DND-41 (cell line): ENCODE measurements at regions not wholly inside any gene's neighbourhood (a gene's known extent, or its start where the extent isn't known, plus 50 kb on each side); places are given as distances from the start of the nearest gene placed in this dataset.

ENCODE experiments used
- ATAC-seq: fragments of 200-7000 bp; cut with Tn5 transposase; 3 replicates; pipeline ENCODE4 v1.9.1; 2021; ENCODE audit warnings: low read depth; ENCODE audit not compliant: insufficient read depth
- DNase-seq: peaks from one replicate; pipeline ENCODE4 v3.0.0-alpha.2; 2020
- H2AFZ ChIP-seq: 2 replicates; pipeline ENCODE4 v1.6.0; 2012; ENCODE audit warnings: low read depth, low read length
- H3K27ac ChIP-seq: 2 replicates; pipeline ENCODE4 v1.5.1; 2012; ENCODE audit warnings: low read length, inconsistent platforms
- H3K27me3 ChIP-seq: fragments of 200-600 bp; sonication (generic); 2 replicates; pipeline ENCODE4 v1.6.0; 2012; ENCODE audit warnings: low read length, mild to moderate bottlenecking, inconsistent platforms; ENCODE audit not compliant: insufficient read depth, poor library complexity
- H3K36me3 ChIP-seq: 2 replicates; pipeline ENCODE4 v1.5.1; 2012; ENCODE audit warnings: low read length, inconsistent platforms; ENCODE audit not compliant: insufficient read depth
- H3K4me1 ChIP-seq: 2 replicates; pipeline ENCODE4 v1.5.1; 2012; ENCODE audit warnings: mild to moderate bottlenecking, low read length; ENCODE audit not compliant: insufficient read depth
- H3K4me2 ChIP-seq: 2 replicates; pipeline ENCODE4 v1.6.0; 2012; ENCODE audit warnings: mild to moderate bottlenecking, moderate library complexity, low read length, inconsistent platforms; ENCODE audit not compliant: insufficient read depth
- H3K4me3 ChIP-seq, 2 experiments: fragments of 200-600 bp in 1 of 2; shearing (Covaris generic) in 1 of 2; 2 replicates each; pipeline ENCODE4 v1.5.1; 2012 to 2016; ENCODE audit warnings: inconsistent platforms in 2 of 2, low read length in 2 of 2, mild to moderate bottlenecking in 2 of 2, low read depth in 1 of 2, moderate library complexity in 1 of 2
- H3K79me2 ChIP-seq: 2 replicates; pipeline ENCODE4 v1.6.0; 2012; ENCODE audit warnings: low read length, inconsistent platforms; ENCODE audit not compliant: insufficient read depth
- H3K9ac ChIP-seq: 2 replicates; pipeline ENCODE4 v1.6.0; 2012; ENCODE audit warnings: low read depth, mild to moderate bottlenecking, inconsistent platforms, low read length, moderate library complexity
- H3K9me3 ChIP-seq: 2 replicates; pipeline ENCODE4 v1.5.1; 2012; ENCODE audit warnings: low read length, moderate library complexity, mild to moderate bottlenecking, inconsistent platforms; ENCODE audit not compliant: insufficient read depth, severe bottlenecking
- H4K20me1 ChIP-seq: 2 replicates; pipeline ENCODE4 v1.6.0; 2012; ENCODE audit warnings: low read length; ENCODE audit not compliant: insufficient read depth
- EZH2 ChIP-seq: IDR thresholded peaks from 3 replicates; pipeline ENCODE4 v1.6.1; 2012; ENCODE audit warnings: borderline replicate concordance, low read depth, mild to moderate bottlenecking, moderate library complexity, low read length, inconsistent platforms; ENCODE audit not compliant: severe bottlenecking
- TF ChIP-seq, protein P1 (sequence below): IDR thresholded peaks from 2 replicates; pipeline ENCODE4 v1.5.1; 2012; ENCODE audit warnings: borderline replicate concordance, low read length, moderate library complexity, mild to moderate bottlenecking; ENCODE audit not compliant: poor library complexity, severe bottlenecking; ENCODE audit errors: extremely low read depth

DNA sequence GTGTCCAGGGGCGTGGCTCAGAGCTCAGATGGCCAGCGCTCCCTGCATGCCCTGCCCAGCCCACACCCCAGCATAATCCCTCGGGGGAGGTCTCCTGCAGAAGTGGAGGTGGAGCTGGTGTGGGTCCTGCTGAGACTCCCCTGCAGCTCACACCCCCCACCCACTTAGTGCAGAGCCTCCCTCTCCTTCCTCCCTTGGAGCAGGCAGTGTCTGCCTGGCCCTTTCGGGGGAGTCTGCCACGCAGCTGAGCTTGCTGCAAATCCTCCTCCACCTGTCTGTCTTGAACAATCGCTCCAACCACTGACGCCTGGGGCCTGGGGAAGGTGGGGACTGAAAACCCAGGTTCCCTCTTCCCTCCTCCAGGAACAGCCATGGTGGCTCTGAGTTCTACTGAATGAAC is 219.7 kb upstream of the PPP2R2D start:
- no peaks in the 10 kb centered on the region for H3K79me2 ChIP-seq
- no peaks in the 10 kb centered on the region for H3K27me3 ChIP-seq
- no peak overlapping the region for H3K4me3 ChIP-seq
- H4K20me1 ChIP-seq: no peaks in the 10 kb centered on the region; the same call in 1 of the 2 replicates
- no peaks in the 10 kb centered on the region for H3K36me3 ChIP-seq
- no peak overlapping the region for H3K27ac ChIP-seq
- ATAC-seq (no peak), DNase-seq (no peak)
- no peak overlapping the region for H3K9ac ChIP-seq
- no peak overlapping the region for H3K4me2 ChIP-seq
- H3K4me1 ChIP-seq: no peaks in the 10 kb centered on the region
- no peaks in the 10 kb centered on the region for H3K9me3 ChIP-seq
- H2AFZ ChIP-seq: no peak overlapping the region
- TF ChIP-seq, protein P1, sequence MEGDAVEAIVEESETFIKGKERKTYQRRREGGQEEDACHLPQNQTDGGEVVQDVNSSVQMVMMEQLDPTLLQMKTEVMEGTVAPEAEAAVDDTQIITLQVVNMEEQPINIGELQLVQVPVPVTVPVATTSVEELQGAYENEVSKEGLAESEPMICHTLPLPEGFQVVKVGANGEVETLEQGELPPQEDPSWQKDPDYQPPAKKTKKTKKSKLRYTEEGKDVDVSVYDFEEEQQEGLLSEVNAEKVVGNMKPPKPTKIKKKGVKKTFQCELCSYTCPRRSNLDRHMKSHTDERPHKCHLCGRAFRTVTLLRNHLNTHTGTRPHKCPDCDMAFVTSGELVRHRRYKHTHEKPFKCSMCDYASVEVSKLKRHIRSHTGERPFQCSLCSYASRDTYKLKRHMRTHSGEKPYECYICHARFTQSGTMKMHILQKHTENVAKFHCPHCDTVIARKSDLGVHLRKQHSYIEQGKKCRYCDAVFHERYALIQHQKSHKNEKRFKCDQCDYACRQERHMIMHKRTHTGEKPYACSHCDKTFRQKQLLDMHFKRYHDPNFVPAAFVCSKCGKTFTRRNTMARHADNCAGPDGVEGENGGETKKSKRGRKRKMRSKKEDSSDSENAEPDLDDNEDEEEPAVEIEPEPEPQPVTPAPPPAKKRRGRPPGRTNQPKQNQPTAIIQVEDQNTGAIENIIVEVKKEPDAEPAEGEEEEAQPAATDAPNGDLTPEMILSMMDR: no peak
- no peak for TF ChIP-seq EZH2

DNA sequence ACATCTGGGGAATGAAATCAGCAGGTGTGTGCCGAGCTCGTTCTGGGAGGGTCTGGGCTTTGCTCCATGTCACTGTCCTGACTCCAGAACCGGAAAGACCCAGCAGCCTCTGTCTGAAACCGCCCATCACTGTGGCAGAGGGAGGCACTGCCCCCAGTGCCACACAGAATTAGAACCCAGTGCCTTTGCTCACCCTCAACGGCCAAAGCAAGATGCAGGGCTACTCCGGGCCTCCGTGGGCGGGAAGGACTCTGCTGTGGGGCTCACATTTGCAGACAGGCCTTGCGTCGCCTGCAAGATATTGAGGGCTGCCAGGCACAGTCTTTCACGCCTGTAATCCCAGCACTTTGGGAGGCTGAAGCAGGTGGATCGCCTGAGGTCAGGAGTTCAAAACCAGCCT is 219.2 kb upstream of the PPP2R2D start:
- H2AFZ ChIP-seq: no peak overlapping the region
- H3K4me2 ChIP-seq: no peak overlapping the region
- TF ChIP-seq, protein P1: no peak
- no peak for TF ChIP-seq EZH2
- no peaks in the 10 kb centered on the region for H3K4me1 ChIP-seq
- no peaks in the 10 kb centered on the region for H3K27me3 ChIP-seq
- H4K20me1 ChIP-seq: no peaks in the 10 kb centered on the region; the same call in 1 of the 2 replicates
- no peak overlapping the region for H3K27ac ChIP-seq
- H3K36me3 ChIP-seq: no peaks in the 10 kb centered on the region
- ATAC-seq: no peak
- H3K4me3 ChIP-seq: no peak overlapping the region
- no peaks in the 10 kb centered on the region for H3K79me2 ChIP-seq
- no peaks in the 10 kb centered on the region for H3K9me3 ChIP-seq
- no peak overlapping the region for H3K9ac ChIP-seq
- no peak for DNase-seq

DNA sequence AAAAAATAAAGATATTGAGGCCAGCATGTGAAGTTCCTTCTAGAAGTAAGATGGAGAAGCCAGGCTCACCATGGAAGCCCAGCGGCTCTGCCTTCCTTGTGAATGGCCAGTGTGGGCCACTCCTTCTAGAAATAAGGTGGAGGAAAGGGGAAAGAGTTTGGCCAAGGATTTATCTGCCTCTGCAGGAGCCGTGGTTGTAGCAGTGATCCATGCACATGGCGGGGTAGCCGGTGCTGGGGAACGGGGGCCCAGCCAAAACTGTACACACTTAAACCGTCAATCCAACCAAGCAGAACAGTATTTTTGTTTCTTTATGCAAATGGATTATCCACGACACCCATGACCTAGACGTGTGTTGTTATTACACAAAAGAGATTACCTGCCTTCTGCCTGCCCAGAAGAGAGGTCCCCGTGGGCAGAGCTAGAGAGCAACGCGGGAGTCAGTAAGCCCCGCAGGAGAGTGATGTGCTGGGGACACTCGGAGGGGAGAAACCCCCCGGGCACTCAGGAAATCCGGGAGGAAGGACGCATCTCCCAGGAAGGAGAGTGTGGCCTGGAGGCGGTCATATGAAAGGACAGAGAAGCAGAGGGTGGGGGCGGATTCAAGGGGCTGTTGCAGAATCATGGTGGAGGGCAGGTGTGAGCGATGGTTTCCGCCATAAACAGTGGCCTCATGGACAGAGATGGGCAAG is 218.4 kb upstream of the PPP2R2D start:
- Histone ChIP-seq H3K79me2 (no peaks in the 10 kb centered on the region), H3K4me2 (no peak overlapping the region), H3K4me1 (no peaks in the 10 kb centered on the region), H3K27ac (no peak overlapping the region), H3K9ac (no peak overlapping the region), H4K20me1 (no peaks in the 10 kb centered on the region; the same call in 1 of the 2 replicates), H2AFZ (no peak overlapping the region), H3K36me3 (no peaks in the 10 kb centered on the region), H3K9me3 (no peaks in the 10 kb centered on the region), H3K4me3 (no peak overlapping the region), H3K27me3 (no peaks in the 10 kb centered on the region)
- TF ChIP-seq, protein P1: no peak
- no peak for TF ChIP-seq EZH2
- ATAC-seq (no peak), DNase-seq (no peak)
